ENCODE measurements at regions not wholly inside any gene's neighbourhood (a gene's known extent, or its start where the extent isn't known, plus 50 kb on each side); places are given as distances from the start of the nearest gene placed in this dataset.
A peak's percentile ranks its signal among the peaks of the same experiment; 100 is the strongest.

GRCh38 chr2:128729051-128729450 is 410.4 kb upstream of the HS6ST1 start:
- no peak for DNase-seq

GRCh38 chr2:128731994-128732650 is 413.5 kb upstream of the HS6ST1 start:
- DNase-seq = no peak

GRCh38 chr2:128732976-128733431 is 414.3 kb upstream of the HS6ST1 start:
- peak; percentile 60 for DNase-seq

GRCh38 chr2:128733450-128733849 is 414.8 kb upstream of the HS6ST1 start:
- no peak for DNase-seq

DNA sequence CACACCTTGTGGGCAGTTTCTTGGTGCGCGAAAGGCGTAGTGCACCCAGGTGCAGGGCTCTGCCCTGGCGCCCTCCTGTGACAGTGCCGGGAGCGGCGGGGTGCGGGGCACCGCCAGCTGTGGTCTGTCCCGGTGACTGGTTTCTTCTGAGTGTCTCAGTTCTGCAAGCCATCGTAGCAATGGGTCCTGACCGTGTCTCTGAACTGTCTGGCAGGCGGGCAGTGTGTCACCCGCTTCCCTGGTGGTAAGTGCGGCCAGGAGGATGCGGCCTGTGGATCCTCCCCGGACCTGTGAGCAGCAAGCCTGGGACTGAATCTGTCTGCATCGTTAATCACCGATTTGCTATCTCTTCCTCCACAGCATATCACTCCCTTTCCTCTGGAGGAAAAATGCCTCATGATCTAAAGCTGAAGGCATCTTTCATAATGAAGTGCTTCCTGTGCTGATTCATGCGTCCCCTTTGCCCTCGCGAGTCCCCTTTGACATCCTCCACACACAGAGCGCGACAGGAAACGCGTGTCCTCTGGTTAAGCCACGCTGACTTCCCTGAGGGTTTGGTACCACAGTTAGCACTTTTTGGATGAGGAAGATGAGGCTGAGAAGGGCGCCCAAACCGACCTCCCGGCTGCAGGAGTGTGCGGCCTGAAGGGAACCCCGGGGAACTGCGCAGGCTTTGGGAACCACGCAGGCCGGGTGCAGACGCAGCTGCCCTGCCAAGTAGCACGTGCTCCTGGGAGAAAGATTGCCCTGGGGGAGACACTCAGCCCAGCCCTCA is 416.0 kb upstream of the HS6ST1 start:
- no peak for DNase-seq

DNA sequence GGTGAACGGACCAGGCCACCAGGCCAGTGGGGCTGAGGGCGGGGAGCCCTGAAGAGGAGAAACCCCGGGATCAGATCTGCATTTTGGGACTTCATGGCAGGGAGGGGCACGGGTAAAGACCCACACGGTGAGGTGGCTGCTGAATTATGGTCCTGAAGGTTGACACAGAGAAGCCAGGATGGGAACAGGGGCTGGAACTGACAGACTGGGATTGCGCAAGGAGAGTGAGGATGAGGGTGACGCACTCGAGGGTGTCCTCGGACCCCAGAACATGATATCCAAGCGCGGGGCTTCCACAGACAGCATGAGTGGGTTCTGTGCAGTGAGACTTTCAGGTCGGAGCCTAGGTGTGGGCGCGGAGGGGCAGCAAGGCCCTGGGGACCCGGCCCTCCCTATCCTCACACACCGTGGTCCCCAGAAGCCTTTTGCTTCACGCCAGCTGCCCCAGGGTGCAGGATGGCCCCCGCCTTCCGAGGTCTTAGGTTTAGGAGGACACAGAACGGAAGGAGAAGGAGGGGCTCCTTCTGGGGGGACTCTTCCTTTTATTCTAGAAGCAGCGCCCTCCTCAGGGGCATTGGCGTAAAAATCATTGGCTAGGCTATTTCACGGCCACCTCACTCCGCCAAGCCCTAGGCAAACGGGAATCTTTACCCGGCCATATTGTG is 416.8 kb upstream of the HS6ST1 start:
- DNase-seq = no peak

GRCh38 chr2:128736046-128736688 is 417.5 kb upstream of the HS6ST1 start:
- DNase-seq = no peak

DNA sequence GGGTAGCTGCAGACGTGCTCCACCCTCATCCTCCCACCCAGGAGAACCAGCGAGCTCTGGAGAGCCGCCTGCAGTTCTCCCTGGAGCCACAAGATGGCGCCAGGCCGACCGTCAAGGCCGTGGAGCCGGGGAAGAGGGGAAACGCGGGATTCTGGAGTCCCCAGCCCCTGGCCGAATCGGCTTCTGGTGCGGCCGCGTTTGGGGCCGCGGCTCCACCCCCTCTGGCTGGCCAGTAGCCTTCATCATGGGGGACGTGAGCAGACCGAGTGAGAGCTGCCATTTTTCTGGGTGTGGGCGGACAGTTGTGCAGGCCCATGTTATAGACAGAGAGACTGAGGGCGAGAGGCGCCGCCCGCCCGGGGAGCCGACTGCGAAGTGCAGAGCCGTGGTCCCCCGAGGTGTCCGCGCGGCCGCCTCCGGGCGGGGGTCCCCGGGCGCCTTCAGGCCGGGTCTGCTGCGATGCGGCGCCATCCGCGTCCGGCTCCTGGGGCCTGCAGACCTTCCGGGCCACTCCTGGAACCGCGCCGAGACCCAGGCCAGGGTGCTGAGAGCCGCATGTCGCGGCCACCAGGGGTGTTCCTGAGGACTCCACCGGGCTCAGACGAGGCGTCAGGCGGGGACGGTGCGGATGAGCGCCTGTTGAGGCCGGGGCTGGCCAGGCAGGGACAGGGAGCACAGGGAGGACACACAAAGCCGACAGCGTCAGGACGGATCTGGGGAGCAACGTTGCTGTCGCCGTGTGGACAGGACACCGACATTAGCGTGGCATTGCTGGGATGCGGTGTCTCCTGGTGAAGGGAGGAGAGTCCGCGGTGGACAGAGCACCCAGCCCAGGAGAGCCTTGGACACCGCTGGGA is 418.2 kb upstream of the HS6ST1 start:
- peak; percentile 80 for DNase-seq

DNA sequence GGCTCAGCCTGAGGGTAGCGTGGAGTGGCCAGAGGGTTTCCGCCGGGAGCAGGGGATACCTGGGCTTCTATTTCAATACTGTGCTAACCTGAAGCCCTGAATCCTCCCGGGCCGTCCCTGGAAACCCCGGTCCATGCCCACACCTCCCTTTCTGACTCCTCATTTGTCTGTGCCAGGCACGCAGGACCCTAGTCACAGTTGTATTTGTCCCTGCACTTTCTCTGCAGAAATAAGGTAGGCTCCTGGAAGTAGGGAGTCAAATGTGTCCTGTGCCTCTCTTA is 418.8 kb upstream of the HS6ST1 start:
- no peak for DNase-seq

DNA sequence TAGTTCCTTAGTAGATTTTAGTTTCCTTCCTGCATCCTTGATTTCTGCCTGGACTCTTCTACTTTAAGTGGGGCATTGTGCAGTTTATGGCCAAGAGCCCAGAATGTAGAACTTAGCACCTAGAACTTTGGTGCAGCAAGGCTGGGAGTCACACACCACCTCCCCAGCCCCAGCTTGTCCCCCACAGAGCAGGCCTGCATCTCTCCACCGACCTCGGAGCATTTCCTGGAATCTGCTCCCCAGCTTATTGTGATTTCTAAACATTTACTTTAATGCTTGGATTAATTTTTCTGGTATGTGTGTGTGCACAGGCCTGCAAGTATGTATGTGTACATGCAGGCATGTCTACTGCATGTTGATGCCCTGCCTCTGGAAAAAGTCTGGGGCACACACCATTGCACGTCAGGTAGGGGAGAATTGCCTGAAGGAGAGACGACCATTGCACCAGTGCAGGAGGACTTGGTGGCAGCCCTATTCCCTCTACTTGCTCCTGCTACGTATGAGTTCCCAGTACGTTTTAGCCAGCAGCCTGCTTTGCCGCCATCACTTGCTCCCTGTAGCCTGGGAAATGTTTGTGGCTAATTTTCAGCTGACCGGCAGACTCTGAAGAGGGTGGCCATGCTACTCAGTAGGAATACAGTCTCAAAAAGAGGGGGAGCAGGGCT is 419.9 kb upstream of the HS6ST1 start:
- DNase-seq = no peak

DNA sequence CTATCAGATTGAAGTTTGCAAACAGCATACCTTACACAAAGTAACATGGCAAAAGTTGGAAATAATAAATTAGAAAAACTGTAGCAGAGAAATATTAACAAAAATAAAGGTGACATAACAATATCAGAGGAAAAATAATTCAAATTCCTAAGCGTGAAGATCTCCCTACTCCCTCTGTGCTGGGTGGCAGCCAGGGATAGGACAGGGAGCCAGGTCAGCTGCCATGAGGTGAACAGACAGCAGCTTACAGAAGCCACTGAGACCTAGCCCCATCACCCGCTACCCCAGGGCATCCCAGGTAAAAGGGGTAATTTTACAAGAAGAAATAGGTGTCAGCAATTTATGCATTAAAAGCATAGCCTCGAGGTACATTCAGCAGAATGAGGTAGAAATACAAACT is 423.8 kb upstream of the HS6ST1 start:
- DNase-seq = no peak

GRCh38 chr2:128745946-128746345 is 427.3 kb upstream of the HS6ST1 start:
- no peak for DNase-seq

DNA sequence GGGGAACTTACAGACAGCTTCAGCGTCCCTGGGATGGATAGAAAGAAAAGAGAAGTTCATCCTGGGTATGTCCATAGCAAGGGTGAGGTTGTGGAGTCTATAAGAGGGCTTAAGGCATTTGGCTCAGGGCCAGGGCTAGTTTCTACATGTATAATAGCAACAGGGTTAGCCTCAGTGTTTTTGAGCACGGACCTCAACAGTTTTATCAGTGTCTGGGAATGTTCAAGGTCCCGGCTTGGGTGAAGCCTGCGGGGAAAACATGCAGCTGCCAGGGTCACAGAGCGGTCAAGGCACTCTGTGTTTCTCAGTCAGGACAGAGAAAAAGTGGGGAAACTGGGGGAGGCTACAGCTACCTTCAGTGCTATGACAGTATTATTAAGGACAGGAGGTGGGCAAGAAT is 427.7 kb upstream of the HS6ST1 start:
- no peak for DNase-seq

DNA sequence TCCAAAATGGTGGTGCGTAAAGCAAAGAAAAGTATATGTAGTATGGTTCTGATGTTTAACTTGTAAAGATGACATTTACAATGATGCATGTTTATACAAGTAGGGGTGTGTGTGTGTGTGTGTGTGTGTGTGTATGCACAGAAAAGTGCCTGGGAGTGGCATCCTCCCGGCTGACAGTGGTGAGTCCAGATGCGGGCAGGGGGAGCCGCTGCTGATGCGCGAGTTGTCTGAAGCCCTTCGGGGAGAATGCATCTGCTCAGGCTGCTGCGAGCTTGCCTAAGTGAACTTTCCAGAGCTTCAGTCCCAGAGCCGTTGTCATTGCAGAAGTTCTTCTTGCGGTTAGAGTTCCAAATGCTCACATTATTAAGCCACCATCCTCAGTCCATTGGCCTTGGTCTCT is 429.7 kb upstream of the HS6ST1 start:
- no peak for DNase-seq

DNA sequence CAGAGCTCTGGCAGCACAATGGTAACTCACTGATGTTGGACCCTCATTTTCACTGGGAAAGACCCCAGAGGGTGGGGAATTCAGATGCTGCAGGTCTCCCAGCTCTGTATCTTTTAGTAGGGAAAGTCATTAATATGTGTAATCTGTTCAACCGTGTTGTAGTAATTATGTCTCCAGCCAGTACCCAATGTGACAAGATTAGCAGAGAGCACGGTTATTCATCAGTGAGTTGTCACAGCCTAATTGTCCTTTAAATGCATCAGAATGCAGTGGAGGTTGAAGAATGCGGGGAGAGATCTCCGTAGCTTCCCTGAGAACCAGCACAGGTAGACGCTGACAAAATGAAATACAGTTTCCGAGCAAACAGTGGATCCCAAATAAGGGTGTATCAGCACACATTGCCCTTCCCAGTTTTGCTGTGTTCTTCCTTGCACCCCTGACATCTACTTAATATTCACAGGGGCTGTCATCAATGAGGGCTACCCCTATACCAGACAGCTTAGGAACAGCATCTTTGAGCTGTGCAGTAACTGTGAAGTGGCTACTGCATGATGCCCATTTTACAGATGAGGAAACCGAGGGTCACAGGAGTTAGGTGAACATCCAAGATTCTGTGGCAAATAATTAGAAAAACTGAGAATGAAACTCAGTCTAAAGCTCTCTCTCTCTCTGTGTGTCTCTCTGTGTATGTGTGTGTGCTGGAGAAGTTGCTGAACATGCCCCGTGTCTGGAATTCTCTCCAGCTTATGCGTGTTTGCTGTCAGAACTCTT is 430.4 kb upstream of the HS6ST1 start:
- DNase-seq = no peak

DNA sequence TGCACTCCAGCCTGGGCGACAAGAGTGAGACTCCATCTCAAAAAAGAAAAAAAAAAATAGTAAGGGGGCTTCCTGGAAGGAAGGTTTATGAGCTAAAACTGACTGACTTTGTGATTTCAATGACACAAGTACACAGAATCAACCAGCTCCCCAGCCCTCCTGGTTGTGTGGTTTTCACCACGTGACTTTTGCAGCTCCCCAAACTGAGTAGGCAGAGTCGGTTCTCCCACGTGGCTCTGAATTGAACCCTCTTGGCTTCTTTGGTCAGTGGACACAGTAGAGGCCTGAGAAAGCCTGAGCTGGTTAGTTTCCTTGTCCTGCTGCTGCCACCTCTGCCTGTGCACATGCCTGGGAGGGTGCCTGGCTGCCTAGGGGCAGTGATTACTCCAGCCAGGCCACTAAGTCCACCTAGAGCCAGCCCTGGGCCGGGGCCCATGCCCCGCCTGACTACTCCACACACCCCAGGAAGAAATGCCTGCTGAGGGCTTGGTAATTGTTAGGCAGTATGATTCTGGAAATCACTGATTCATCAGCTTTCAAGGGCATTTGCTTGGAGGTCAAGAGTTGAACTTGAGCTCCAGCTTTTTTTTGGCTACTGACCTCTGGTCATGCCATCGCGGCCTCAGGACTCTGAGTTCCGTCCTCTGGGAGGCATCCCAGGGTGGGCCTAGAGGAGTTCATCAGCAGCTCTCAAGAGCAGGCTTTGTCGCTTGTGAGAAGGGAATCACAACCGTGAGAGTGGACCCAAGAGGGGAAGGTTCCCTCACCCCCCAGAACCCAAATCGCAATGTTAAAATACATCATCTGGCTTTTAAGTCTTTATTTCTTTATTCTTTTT is 431.9 kb upstream of the HS6ST1 start:
- no peak for DNase-seq

DNA sequence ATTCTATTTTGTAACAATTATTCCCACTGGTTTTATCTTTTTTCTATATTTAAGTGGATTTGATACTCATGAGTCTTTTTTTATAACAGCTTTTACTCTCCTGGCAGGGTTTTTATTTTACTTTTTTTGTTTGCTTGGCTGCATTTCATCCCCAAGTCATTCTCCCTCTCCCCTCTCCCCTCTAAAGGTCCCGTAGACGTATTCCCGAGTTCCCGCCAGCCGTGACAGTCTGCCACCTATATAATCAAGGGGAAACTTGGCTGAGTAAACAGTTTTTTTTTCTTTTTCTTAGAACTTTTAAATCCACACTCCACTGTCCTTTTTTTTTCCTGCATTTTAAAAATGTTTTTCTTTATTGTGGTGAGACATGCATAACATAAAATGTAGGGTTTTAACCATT is 433.1 kb upstream of the HS6ST1 start:
- no peak for DNase-seq

GRCh38 chr2:128752691-128753263 is 434.1 kb upstream of the HS6ST1 start:
- no peak for DNase-seq

GRCh38 chr2:128753321-128753720 is 434.7 kb upstream of the HS6ST1 start:
- DNase-seq = no peak

- DNase-seq = no peak
Measured at GRCh38 chr2:128753800-128754199, 435.1 kb upstream of the HS6ST1 start.
